Kidney (tissue), 13 donors: ENCODE measurements at regions not wholly inside any gene's neighbourhood (a gene's known extent, or its start where the extent isn't known, plus 50 kb on each side); places are given as distances from the start of the nearest gene placed in this dataset.

Source experiments
- DNase-seq, 5 donors: peaks; one replicate each; pipeline ENCODE4 v3.0.0-alpha.2; 2013 to 2020
- FAIRE-seq: peaks from 2 replicates; lab custom pipeline; 2012; peaks lifted over from hg19 to GRCh38; lab: Jason Lieb, UNC
- H3K27ac ChIP-seq, 2 donors: one replicate each; pipeline ENCODE4 v1.7.0; 2013; ENCODE audit warnings: low read depth in 2 of 2, low read length in 2 of 2, inconsistent platforms in 1 of 2
- H3K27me3 ChIP-seq: one replicate; pipeline ENCODE4 v1.7.1; 2013; ENCODE audit warnings: low read length, inconsistent platforms; ENCODE audit not compliant: control insufficient read depth, insufficient read depth
- H3K36me3 ChIP-seq, 3 donors: one replicate each; pipeline versions ENCODE4 v1.7.0 to v1.7.1; 2013; ENCODE audit warnings: low read length in 3 of 3, control low read depth in 1 of 3, inconsistent platforms in 1 of 3; ENCODE audit not compliant: insufficient read depth in 3 of 3, control insufficient read depth in 2 of 3
- H3K4me1 ChIP-seq, 3 donors: one replicate each; pipeline versions ENCODE4 v1.7.0 to v1.7.1; 2013; ENCODE audit warnings: low read length in 3 of 3, inconsistent platforms in 1 of 3, low read depth in 1 of 3; ENCODE audit not compliant: control insufficient read depth in 2 of 3, insufficient read depth in 2 of 3
- H3K4me3 ChIP-seq, 3 donors: one replicate each; pipeline versions ENCODE4 v1.7.0 to v1.8.1; 2013; ENCODE audit warnings: low read length in 3 of 3, control low read depth in 1 of 3, inconsistent platforms in 1 of 3
- H3K9ac ChIP-seq, 3 donors: one replicate each; pipeline versions ENCODE4 v1.7.0 to v1.7.1; 2013; ENCODE audit warnings: low read length in 3 of 3, control low read depth in 1 of 3, inconsistent platforms in 1 of 3
- H3K9me3 ChIP-seq, 3 donors: one replicate each; pipeline versions ENCODE4 v1.7.0 to v1.7.1; 2013; ENCODE audit warnings: low read length in 3 of 3, control low read depth in 1 of 3, inconsistent platforms in 1 of 3; ENCODE audit not compliant: control insufficient read depth in 2 of 3, insufficient read depth in 1 of 3
- intact Hi-C: fragments of 100-400 bp; cut with DNase I; formaldehyde crosslinking; loops from one replicate; pipeline ENCODE4 v1.11.1; 2022
- TF ChIP-seq, protein P1 (sequence below): IDR thresholded peaks from 3 replicates; pipeline ENCODE4 v1.5.1; 2012; ENCODE audit warnings: mild to moderate bottlenecking, moderate library complexity, borderline replicate concordance; ENCODE audit not compliant: insufficient read depth; ENCODE audit errors: extremely low read depth
- donor health status: control.
- donor health status: control.
- donor health status: control.
- donor health status: control.
- donor health status: control.
- donor health status: DM: yes; HTN: yes; CAD: no.
- donor health status: Normal renal cell carcinoma (clear cell type).

GRCh38 chr10:131779661-131780394 is 121.0 kb upstream of the PPP2R2D start:
- no peak for FAIRE-seq
- Histone ChIP-seq H3K27me3 (no peaks in the 10 kb centered on the region), H3K9me3 (peaks cover 0 to 27% (median 7%) of the 10 kb centered on the region in 3 donors), H3K4me3 (no peak overlapping the region), H3K36me3 (no peaks in the 10 kb centered on the region), H3K27ac (no peak overlapping the region), H3K9ac (no peak overlapping the region), H3K4me1 (no peaks in the 10 kb centered on the region)
- TF ChIP-seq, protein P1, sequence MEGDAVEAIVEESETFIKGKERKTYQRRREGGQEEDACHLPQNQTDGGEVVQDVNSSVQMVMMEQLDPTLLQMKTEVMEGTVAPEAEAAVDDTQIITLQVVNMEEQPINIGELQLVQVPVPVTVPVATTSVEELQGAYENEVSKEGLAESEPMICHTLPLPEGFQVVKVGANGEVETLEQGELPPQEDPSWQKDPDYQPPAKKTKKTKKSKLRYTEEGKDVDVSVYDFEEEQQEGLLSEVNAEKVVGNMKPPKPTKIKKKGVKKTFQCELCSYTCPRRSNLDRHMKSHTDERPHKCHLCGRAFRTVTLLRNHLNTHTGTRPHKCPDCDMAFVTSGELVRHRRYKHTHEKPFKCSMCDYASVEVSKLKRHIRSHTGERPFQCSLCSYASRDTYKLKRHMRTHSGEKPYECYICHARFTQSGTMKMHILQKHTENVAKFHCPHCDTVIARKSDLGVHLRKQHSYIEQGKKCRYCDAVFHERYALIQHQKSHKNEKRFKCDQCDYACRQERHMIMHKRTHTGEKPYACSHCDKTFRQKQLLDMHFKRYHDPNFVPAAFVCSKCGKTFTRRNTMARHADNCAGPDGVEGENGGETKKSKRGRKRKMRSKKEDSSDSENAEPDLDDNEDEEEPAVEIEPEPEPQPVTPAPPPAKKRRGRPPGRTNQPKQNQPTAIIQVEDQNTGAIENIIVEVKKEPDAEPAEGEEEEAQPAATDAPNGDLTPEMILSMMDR, result no peak
- intact Hi-C loops, result no loop called here
- DNase-seq, result peak in 2 of 5 donors; percentile 18 to 38

- intact Hi-C loops, result no loop called here
These were observed 119.7 kb upstream of the PPP2R2D start for GRCh38 chr10:131781076-131781475.

GRCh38 chr10:131781791-131782190 is 119.0 kb upstream of the PPP2R2D start:
- DNase-seq (peak in 2 of 5 donors; percentile 15 to 27), FAIRE-seq (no peak)
- Histone ChIP-seq H3K9me3 (peaks cover 0 to 18% (median 7%) of the 10 kb centered on the region in 3 donors), H3K4me3 (no peak overlapping the region), H3K4me1 (no peaks in the 10 kb centered on the region), H3K9ac (no peak overlapping the region), H3K36me3 (no peaks in the 10 kb centered on the region), H3K27me3 (no peaks in the 10 kb centered on the region), H3K27ac (no peak overlapping the region)
- TF ChIP-seq, protein P1, result no peak
- intact Hi-C loops, result no loop called here

More at GRCh38 chr10:131781076-131781475, 119.7 kb upstream of the PPP2R2D start:
- Histone ChIP-seq H3K27ac (no peak overlapping the region), H3K4me3 (no peak overlapping the region), H3K4me1 (no peaks in the 10 kb centered on the region), H3K9ac (no peak overlapping the region), H3K27me3 (no peaks in the 10 kb centered on the region), H3K9me3 (peaks cover 0 to 25% (median 7%) of the 10 kb centered on the region in 3 donors), H3K36me3 (no peaks in the 10 kb centered on the region)
- DNase-seq (peak in 2 of 5 donors; percentile 14 to 45), FAIRE-seq (no peak)
- TF ChIP-seq, protein P1, result no peak
